ENCODE measurements at regions not wholly inside any gene's neighbourhood (a gene's known extent, or its start where the extent isn't known, plus 50 kb on each side); places are given as distances from the start of the nearest gene placed in this dataset.
"Not testable (repeated sequence)": the region's sequence is repeated elsewhere in the genome, so short reads cannot be mapped to it uniquely, and the experiment has no call there.

GRCh38 chr1:83395130-83395529, 603.8 kb downstream of the TTLL7 start:
- DNase-seq (ENCODE audit: low spot score), result not testable (repeated sequence)

GRCh38 chr1:83386946-83387345, 612.0 kb downstream of the TTLL7 start:
- not testable (repeated sequence) for DNase-seq (ENCODE audit: low spot score)

GRCh38 chr1:83383107-83383506, 615.8 kb downstream of the TTLL7 start:
- DNase-seq (ENCODE audit: low spot score), result not testable (repeated sequence)

DNA sequence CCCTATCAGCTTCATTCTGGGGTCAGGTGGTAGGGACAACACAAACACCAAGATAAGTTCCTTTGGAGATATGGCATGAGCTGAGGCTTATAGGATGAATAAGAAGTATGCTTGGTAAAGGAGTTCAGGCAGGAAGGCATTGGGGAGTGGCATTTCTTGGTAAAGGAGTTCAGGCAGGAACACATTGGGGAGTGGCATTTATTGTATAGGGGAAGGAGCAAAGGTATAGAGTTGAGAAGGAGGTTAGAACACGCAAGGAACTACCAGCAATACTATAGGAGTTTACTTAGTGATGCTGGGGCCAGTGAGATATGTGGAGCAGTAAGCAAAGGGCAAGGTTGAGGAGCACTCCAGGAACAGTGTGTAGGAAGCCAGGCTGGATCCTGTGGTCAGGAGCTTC, 625.9 kb downstream of the TTLL7 start:
- DNase-seq (ENCODE audit: low spot score), result not testable (repeated sequence)

GRCh38 chr1:83369853-83370252, 629.1 kb downstream of the TTLL7 start:
- not testable (repeated sequence) for DNase-seq (ENCODE audit: low spot score)

GRCh38 chr1:83365320-83365719, 633.6 kb downstream of the TTLL7 start:
- DNase-seq (ENCODE audit: low spot score), result not testable (repeated sequence)

GRCh38 chr1:83345375-83345774, 653.6 kb downstream of the TTLL7 start:
- not testable (repeated sequence) for DNase-seq (ENCODE audit: low spot score)

- peak; percentile 1 for DNase-seq (ENCODE audit: low spot score)
Observed at GRCh38 chr1:83343767-83344166, 655.2 kb downstream of the TTLL7 start.

DNA sequence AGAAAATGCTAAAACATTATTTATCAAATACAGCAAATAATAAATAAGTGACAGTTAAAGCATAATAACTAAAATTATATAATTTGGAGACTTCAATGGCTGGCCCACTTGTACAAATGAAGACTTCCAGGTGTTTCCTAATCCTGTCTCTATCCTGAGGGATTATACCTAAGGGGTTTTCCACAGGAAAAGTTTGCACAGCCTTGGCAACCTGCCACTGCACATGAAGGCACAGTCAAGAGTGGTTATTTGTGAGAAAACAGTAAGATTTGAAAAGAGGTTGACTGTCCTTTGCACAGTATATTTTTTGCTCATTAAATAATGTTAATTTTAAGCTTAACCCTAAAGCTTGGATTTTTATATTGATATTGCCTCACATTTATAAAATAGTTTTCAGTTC, 655.9 kb downstream of the TTLL7 start:
- DNase-seq (ENCODE audit: low spot score), result not testable (repeated sequence)

DNA sequence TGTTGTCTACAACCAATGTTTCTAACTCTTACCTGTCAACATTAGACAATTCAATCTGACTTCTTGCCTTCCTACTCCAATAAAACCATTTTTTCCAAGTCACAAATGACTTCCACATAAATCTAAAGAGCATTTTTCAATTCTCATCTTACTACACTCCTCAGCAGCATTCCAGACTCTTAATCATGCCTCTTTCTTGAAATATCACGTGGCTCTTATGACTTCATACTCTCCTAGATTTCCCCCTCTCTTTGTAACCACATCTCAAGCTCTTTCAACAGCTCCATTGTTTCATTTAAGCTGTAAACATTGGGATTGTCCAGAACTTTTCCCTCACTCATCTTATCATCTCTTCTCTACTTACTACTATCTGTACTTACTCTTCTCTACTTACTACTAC, 666.6 kb downstream of the TTLL7 start:
- not testable (repeated sequence) for DNase-seq (ENCODE audit: low spot score)

DNA sequence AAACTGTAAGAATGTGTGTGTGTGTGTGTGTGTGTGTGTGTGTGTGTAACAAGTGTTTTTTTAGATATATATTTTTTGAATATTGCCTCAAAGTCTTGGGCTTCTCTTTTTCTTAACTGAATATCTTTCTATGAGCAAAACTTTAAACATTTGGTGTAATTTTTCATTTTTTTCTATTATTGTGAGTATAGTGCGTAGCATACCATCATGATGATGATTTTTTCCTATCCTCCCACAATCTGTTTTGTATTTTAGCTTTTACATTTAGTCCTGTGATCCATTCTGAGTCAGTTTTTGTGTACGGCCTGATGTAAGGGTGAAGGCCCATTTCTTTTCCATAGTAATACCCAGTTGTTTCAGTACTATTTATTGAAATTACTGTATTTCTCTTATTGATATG, 680.6 kb downstream of the TTLL7 start:
- DNase-seq (ENCODE audit: low spot score), result no peak

DNA sequence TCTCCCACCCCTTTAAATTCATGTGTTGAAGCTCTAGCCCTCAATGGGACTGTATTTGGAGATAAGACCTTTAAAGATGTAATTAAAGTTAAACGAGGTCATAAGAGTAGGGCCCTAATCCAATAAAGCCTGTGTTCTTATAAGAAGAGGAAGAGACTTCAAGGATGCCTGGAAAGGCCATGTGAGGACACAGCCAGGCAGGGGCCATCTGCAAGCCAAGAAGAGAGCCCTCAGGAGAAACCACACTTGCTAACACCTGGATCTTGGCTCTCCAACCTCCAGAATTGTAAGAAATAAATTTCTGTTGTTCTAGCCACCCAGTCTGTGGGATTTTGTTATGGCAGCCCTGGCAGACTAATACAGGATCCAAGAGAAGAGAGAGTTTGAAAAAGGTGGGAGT, 683.5 kb downstream of the TTLL7 start:
- DNase-seq (ENCODE audit: low spot score), result not testable (repeated sequence)

DNA sequence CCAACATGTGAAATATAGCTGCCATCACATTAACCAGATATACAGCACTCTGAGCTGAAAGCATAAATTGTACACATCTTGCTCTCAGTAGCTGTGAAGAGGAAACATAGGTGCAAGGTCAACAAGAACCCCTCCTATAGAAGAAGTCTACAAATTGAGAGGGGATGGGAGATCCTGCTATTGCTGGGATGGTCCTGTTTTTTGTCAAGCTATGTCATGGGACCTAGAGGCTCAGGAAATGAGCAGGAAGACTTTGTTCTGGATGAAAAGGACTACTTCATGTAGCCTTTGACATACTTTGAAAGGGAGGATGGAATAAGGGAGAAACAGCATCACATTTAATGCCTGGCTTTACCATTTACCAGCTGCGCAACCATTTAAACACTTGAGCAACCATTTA, 688.8 kb downstream of the TTLL7 start:
- not testable (repeated sequence) for DNase-seq (ENCODE audit: low spot score)

DNA sequence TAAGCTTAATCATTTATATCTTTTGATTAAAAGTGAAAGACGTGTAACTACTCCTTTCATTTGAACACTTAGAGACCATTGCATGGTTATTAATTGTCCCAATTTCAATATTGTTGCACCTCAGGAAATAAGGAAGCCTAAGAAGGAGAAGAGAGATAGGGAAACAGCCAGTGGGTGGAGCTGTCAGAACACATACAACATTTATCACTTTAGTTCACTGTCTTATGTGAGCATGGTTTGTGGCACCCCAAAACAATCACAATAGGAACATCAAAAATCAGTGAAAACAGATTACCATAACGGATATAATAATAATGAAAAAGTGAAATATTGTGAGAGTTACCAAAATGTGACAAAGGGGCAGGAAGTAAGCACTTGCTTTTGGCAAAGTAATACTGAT, 689.9 kb downstream of the TTLL7 start:
- not testable (repeated sequence) for DNase-seq (ENCODE audit: low spot score)

- not testable (repeated sequence) for DNase-seq (ENCODE audit: low spot score)
Observed at GRCh38 chr1:83306811-83307210, 692.1 kb downstream of the TTLL7 start.

DNA sequence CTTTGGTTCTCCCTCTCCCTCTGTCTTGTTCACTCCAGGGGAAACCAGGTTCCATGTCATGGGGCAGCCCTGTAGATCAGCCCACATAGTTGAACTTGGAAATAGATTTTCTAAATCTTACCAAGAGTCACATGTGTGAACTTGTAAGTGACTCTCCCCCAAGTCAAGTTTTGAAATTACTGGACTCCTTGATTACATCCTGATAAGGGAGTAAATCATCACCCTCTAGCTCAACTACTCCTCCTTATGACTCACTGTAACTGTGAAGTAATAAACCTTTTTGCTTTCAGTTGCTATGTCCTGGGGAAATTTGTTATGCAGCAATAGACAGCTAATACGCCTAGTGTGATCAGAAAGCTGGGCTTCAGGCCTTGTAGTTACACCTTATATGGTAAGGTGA, 703.3 kb downstream of the TTLL7 start:
- not testable (repeated sequence) for DNase-seq (ENCODE audit: low spot score)

GRCh38 chr1:83287391-83287790, 711.5 kb downstream of the TTLL7 start:
- DNase-seq (ENCODE audit: low spot score), result not testable (repeated sequence)

GRCh38 chr1:83274656-83275055, 724.3 kb downstream of the TTLL7 start:
- not testable (repeated sequence) for DNase-seq (ENCODE audit: low spot score)

- DNase-seq (ENCODE audit: low spot score), result not testable (repeated sequence)
Observed at GRCh38 chr1:83272484-83272883, 726.4 kb downstream of the TTLL7 start.

DNA sequence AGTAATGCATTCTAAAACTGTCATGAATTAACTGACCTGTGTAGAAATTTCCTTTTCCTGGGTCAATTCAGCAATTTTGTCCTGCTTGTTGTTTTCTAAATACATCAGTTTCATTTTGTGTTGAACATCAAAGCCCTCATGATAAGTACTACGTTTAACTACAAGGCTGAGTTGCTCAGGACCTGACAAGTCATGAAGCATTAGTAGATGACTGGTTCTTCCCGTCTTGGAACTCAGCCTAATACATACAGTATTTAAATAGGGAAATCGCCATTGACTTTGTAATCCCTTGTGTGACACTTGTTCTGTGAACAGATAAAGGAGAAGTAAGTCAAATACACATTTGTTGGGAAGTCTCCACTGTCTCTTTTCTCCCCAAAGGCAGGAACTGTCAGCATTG, 727.1 kb downstream of the TTLL7 start:
- DNase-seq (ENCODE audit: low spot score), result not testable (repeated sequence)

- not testable (repeated sequence) for DNase-seq (ENCODE audit: low spot score)
Observed at GRCh38 chr1:83270801-83271200, 728.1 kb downstream of the TTLL7 start.

GRCh38 chr1:83263808-83264207, 735.1 kb downstream of the TTLL7 start:
- not testable (repeated sequence) for DNase-seq (ENCODE audit: low spot score)

- DNase-seq (ENCODE audit: low spot score), result not testable (repeated sequence)
Observed at GRCh38 chr1:83251687-83252086, 747.2 kb downstream of the TTLL7 start.

- DNase-seq (ENCODE audit: low spot score), result not testable (repeated sequence)
Observed at GRCh38 chr1:83246780-83247179, 752.2 kb downstream of the TTLL7 start.

All from A172 (cell line).